Activated CD8-positive, alpha-beta T cell treated with anti-CD3 and anti-CD28 coated beads, Interleukin-2, amount 10 ng/mL, durations not matched to agents 7 days and 5 days (primary cell): ENCODE measurements at regions not wholly inside any gene's neighbourhood (a gene's known extent, or its start where the extent isn't known, plus 50 kb on each side); places are given as distances from the start of the nearest gene placed in this dataset.

Source experiments
- ATAC-seq: fragments of 150-1000 bp; cut with Tn5 transposase; one replicate; pipeline ENCODE4 v1.10.0; 2021; ENCODE audit warnings: moderate library complexity
- CTCF ChIA-PET: fragments of 350-600 bp; sonication (Branson Sonifier 250); formaldehyde crosslinking; loops from one replicate; lab custom pipeline; 2021; ENCODE audit warnings: antibody characterized with exemption; lab: Charles Lee
- POLR2A ChIA-PET: fragments of 350-600 bp; sonication (Branson Sonifier 250); formaldehyde crosslinking; loops from one replicate; lab custom pipeline; 2021; ENCODE audit warnings: antibody characterized with exemption; lab: Charles Lee
- DNase-seq: peaks from one replicate; pipeline ENCODE4 v3.0.0-alpha.2; 2020
- H3K27ac Mint-ChIP-seq: one replicate; pipeline ENCODE4 v1.8.0; 2021; ENCODE audit warnings: mild to moderate bottlenecking, mixed read lengths
- H3K27me3 Mint-ChIP-seq: one replicate; pipeline ENCODE4 v1.8.0; 2021; ENCODE audit warnings: low read depth, mixed read lengths
- H3K36me3 Mint-ChIP-seq: one replicate; pipeline ENCODE4 v1.8.0; 2021; ENCODE audit warnings: low read depth, mixed read lengths
- H3K4me1 Mint-ChIP-seq: one replicate; pipeline ENCODE4 v1.8.0; 2021; ENCODE audit warnings: low read depth, mixed read lengths
- H3K4me3 Mint-ChIP-seq: one replicate; pipeline ENCODE4 v1.8.0; 2021; ENCODE audit warnings: mild to moderate bottlenecking, mixed read lengths
- H3K9me3 Mint-ChIP-seq: one replicate; pipeline ENCODE4 v1.8.0; 2022; ENCODE audit warnings: mixed read lengths; ENCODE audit not compliant: insufficient read depth

DNA sequence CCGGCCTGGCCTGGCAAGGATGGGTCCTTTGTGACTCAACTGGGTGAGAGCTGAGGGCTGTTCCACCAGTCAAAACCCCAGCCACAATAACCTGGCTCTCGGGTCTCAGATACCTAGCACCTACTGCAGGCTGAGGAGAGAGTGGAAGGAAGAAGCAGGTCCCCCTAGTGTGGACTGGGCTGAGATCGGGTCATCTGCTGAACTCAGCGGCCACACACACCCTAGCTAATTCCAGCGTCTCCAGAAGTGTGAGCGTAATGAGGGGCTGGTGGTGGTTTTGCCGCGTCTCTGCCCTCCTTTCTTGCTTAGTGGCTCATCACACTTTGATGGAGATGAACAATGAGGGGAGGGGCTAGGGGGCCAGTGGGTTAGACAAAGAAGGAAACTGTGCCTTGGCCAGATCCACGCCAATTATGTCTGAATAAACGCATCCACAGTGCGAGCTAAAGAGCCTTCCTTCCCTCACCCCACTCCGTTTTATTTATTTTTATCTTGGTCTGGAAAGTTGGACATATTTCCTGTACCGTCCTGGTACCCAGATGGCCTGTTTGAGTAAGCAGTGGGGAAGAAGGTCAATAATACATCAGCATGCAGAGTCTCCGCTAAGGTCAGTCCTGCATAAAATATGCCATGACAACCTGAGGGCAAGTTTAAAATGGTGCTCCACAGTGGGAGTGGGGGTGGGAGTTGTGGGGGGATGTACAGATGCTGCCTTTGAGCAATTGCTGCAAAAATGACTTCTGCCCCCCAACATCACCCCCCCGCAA is 370.0 kb downstream of the WDR72 start:
- DNase-seq (no peak), ATAC-seq (no peak)
- no peaks in the 10 kb centered on the region for H3K27me3 Mint-ChIP-seq
- H3K4me1 Mint-ChIP-seq = no peaks in the 10 kb centered on the region
- POLR2A ChIA-PET = no interaction called here
- H3K36me3 Mint-ChIP-seq = no peaks in the 10 kb centered on the region
- H3K27ac Mint-ChIP-seq = no peak overlapping the region
- no peak overlapping the region for H3K4me3 Mint-ChIP-seq
- H3K9me3 Mint-ChIP-seq = no peaks in the 10 kb centered on the region
- CTCF ChIA-PET = no interaction called here

DNA sequence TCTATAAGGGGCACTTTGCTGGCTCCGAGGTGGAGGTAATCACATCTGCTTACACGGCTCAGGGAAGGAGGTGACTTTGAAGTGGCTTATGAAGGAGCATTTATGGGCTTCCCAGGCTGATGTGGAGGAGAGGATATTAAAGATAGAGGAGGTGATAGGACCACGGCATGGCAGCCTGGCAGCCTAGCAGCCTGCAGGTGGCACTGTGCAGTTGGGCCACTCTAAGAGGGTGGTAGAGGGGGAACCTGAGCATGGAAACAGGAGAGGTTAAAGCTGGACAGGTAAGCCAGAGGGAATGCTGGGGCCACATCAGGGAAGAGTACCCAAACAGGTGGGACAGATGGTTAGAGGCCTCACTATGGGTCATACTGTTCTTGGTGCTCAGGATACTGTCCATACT is 375.0 kb downstream of the WDR72 start:
- no peak overlapping the region for H3K27ac Mint-ChIP-seq
- no peak for ATAC-seq
- no peaks in the 10 kb centered on the region for H3K27me3 Mint-ChIP-seq
- no peaks in the 10 kb centered on the region for H3K9me3 Mint-ChIP-seq
- H3K36me3 Mint-ChIP-seq = no peaks in the 10 kb centered on the region
- no peaks in the 10 kb centered on the region for H3K4me1 Mint-ChIP-seq
- ChIA-PET CTCF (no interaction called here), POLR2A (no interaction called here)
- H3K4me3 Mint-ChIP-seq = no peak overlapping the region
- no peak for DNase-seq

DNA sequence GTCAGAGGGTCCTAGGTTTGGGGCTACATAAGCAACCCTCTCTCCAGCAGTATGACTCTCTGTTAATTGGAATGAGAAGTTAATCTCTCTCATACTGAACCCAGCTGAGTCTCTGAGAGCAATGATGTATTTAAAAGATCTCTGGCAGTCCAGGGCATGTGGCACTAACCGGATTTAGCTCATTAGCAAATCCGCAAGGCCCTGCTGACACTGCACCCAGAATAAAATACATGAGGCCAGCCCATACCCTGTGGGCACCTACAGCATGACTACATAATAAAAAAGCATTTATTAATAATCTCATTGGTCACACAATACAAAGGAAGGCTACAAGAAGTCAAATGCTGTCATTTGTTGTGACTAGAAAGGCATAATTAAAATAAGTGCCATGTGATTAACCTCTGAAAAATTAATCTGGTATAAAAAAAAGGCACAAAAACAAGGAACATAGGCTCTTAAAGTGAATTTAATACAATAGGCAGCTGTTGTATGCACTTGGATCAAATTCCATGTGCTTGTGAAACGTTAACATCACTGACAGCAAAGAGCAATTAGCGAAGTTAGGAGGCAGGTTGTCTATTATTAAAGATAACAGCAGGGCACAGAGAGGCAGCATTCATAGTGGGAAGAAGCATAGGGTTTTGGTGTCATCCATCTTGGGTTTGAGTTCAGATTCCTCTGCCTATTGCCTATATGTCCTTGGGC is 381.2 kb downstream of the WDR72 start:
- Mint-ChIP-seq H3K4me1 (no peaks in the 10 kb centered on the region), H3K9me3 (no peaks in the 10 kb centered on the region), H3K27me3 (no peaks in the 10 kb centered on the region), H3K27ac (no peak overlapping the region), H3K4me3 (no peak overlapping the region), H3K36me3 (no peaks in the 10 kb centered on the region)
- POLR2A ChIA-PET = no interaction called here
- ATAC-seq (no peak), DNase-seq (no peak)
- CTCF ChIA-PET = no interaction called here

DNA sequence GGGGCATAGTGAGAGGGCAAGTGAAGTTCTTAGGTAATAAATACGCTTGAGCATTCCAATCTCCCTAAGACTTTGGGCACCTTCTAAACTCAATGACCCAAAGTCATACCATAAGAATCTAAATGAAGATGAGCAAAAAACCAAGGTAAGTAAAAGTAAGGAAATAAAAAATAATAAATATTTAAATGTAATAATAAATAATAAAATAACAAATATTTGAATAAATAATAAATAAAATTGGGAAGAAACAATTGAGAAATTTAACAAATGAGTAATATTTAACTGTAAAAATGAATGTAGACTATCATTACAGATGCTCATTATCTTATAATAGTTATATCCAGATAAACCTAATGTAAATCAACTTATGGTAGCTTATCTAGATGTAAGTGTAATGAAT is 391.7 kb downstream of the WDR72 start:
- POLR2A ChIA-PET = no interaction called here
- Mint-ChIP-seq H3K4me3 (no peak overlapping the region), H3K9me3 (no peaks in the 10 kb centered on the region), H3K27me3 (no peaks in the 10 kb centered on the region), H3K27ac (no peak overlapping the region), H3K36me3 (no peaks in the 10 kb centered on the region), H3K4me1 (no peaks in the 10 kb centered on the region)
- DNase-seq (no peak), ATAC-seq (no peak)
- CTCF ChIA-PET = no interaction called here

DNA sequence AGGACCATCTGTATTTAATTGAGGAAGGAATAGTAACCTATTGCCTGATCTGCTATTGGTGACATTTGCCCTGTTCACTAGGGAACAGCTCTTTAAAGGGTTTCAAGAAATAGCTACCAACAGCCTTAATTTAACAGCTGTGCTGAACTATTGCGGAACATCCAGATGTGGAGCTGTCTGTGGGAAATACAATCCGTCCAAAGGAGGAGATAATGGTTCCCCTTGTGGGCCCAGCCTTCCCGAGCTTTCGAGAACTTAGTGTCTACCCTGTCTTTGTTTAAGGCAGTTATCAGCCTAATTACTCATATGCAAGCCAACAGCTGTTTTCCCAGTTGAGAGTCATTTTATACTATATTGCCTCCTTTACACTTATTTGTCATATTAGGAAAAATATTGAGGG is 398.6 kb downstream of the WDR72 start:
- Mint-ChIP-seq H3K27ac (no peak overlapping the region), H3K4me3 (no peak overlapping the region), H3K27me3 (no peaks in the 10 kb centered on the region), H3K36me3 (no peaks in the 10 kb centered on the region), H3K9me3 (no peaks in the 10 kb centered on the region), H3K4me1 (no peaks in the 10 kb centered on the region)
- ChIA-PET POLR2A (no interaction called here), CTCF (no interaction called here)
- DNase-seq (no peak), ATAC-seq (no peak)

DNA sequence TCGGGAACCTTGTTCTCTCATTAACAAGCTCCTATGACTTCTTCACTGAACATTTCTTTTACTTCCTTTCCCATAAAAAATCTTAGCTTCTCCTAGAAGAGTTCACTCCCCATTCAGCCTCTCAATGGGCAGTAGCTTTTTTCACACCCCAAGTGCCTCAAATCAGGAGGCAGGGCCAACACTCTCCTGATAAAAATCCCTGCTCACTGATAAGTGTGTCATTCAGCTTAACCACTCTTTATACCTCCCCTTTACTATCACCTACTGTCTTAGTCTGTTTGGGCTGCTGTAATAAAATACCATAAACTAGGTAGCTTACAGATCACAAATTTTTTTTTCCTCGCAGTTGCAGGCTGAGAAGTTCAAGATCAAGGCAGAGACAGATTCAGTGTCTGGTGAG is 400.4 kb downstream of the WDR72 start:
- DNase-seq (no peak), ATAC-seq (no peak)
- no peaks in the 10 kb centered on the region for H3K27me3 Mint-ChIP-seq
- no peaks in the 10 kb centered on the region for H3K9me3 Mint-ChIP-seq
- CTCF ChIA-PET = no interaction called here
- H3K4me3 Mint-ChIP-seq = no peak overlapping the region
- no peaks in the 10 kb centered on the region for H3K36me3 Mint-ChIP-seq
- POLR2A ChIA-PET = no interaction called here
- H3K4me1 Mint-ChIP-seq = no peaks in the 10 kb centered on the region
- no peak overlapping the region for H3K27ac Mint-ChIP-seq

DNA sequence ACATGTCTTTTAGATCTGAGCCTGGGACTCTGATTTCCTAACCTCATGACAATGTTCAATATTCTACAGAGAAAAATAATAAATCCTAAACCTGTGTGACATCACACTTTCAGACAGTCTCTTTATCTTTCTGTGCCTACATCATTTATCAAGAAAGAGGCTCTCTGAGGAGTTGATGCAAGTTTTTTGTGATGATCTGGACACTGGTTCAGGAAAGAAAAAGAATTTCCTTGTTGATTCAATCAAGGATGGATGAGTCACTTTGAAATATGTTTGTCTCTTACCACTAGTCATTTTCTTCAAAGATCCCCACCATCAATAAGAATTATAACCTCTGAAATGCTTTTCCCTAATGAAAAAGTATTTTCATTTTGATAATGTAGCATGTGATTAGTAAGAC is 404.6 kb downstream of the WDR72 start:
- ATAC-seq (no peak), DNase-seq (no peak)
- no peak overlapping the region for H3K4me3 Mint-ChIP-seq
- no peak overlapping the region for H3K27ac Mint-ChIP-seq
- ChIA-PET CTCF (no interaction called here), POLR2A (no interaction called here)
- no peaks in the 10 kb centered on the region for H3K4me1 Mint-ChIP-seq
- H3K27me3 Mint-ChIP-seq = no peaks in the 10 kb centered on the region
- no peaks in the 10 kb centered on the region for H3K9me3 Mint-ChIP-seq
- H3K36me3 Mint-ChIP-seq = no peaks in the 10 kb centered on the region

DNA sequence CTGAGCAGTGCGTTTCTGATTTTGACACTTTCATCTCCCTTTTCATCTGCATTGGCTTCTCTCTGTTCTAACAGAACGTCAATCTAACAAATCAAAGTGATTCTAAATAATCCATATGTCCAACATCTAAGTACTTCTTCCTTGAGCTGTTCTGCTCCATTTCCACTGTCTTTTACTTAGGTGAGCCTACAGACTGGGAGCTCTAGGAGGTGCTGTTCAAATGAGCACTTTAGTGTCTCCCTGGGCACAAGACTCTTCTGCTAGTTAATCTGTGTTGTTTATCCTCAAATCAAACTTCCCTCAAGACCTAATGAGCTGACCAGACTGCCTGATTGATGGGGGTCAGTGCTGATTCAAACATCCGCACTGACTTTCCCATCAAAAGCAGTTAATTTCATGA is 408.1 kb downstream of the WDR72 start:
- Mint-ChIP-seq H3K4me1 (no peaks in the 10 kb centered on the region), H3K36me3 (no peaks in the 10 kb centered on the region), H3K27ac (no peak overlapping the region), H3K4me3 (no peak overlapping the region), H3K27me3 (no peaks in the 10 kb centered on the region), H3K9me3 (no peaks in the 10 kb centered on the region)
- ATAC-seq = no peak
- CTCF ChIA-PET = no interaction called here
- no peak for DNase-seq
- POLR2A ChIA-PET = no interaction called here

DNA sequence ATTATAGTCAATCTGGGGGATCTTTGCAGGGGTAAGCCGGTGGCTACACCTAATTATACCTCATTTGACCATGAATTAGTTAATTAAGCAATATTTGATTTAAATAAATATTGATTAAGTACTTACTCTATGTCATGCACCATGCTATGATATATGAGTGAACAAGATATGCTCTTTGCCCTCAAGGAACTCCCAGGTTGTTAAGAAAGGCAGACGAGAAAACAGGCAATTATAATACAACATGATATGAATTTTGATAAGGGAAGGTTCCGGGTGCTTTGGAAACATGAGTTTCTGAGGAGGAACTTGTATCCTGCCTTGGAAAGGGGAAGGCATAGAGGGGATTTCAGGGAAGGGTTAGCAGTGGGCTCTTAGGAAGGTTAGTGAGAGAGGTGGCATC is 412.9 kb downstream of the WDR72 start:
- CTCF ChIA-PET = no interaction called here

DNA sequence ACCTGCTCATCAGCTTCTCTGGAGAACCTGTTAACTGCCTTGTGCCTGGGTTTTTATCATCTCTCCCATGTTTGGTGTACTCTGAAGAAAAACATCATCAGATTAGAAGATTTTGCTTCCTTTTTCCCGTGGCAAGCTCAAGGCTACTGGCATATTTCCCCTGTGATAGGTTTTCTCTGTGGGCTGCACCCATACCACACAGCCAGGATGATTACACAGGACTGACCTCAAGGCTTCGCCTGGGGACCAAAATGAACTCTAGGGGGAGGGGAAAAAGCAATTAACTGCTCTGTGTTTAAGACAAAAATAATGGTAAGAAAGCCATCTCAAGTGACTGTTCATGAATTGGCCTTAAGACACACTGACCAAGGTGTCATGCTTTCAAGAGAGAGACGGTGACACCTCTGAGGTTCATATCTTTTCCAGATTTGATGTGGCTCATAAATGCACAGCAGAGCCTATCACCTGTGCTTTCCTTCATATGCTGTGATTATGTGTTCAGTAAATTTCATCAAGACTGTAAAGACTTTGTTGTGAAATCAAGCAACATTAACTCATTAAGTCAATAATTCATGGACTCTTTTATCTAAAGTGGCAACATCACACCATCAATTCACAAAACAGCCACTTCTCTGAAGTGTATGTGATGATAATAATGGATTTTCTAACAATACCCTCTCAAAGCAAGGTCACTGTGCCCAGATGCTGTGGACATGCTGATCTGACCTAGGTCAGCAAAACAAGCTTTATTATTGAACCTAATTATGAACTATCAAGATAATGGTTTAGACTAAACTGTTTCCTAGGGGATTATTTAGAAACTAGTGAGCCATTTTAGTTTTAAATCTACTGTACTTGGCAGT is 427.9 kb downstream of the WDR72 start:
- no peaks in the 10 kb centered on the region for H3K27me3 Mint-ChIP-seq
- POLR2A ChIA-PET = no interaction called here
- H3K4me1 Mint-ChIP-seq = no peaks in the 10 kb centered on the region
- CTCF ChIA-PET = no interaction called here
- H3K27ac Mint-ChIP-seq = no peak overlapping the region
- DNase-seq = no peak
- H3K9me3 Mint-ChIP-seq = no peaks in the 10 kb centered on the region
- no peak overlapping the region for H3K4me3 Mint-ChIP-seq
- no peak for ATAC-seq
- no peaks in the 10 kb centered on the region for H3K36me3 Mint-ChIP-seq

More for the DNA sequence above, 412.9 kb downstream of the WDR72 start:
- POLR2A ChIA-PET = no interaction called here
- Mint-ChIP-seq H3K4me1 (no peaks in the 10 kb centered on the region), H3K4me3 (no peak overlapping the region), H3K27ac (no peak overlapping the region), H3K36me3 (no peaks in the 10 kb centered on the region), H3K27me3 (no peaks in the 10 kb centered on the region), H3K9me3 (no peaks in the 10 kb centered on the region)
- ATAC-seq (no peak), DNase-seq (no peak)

DNA sequence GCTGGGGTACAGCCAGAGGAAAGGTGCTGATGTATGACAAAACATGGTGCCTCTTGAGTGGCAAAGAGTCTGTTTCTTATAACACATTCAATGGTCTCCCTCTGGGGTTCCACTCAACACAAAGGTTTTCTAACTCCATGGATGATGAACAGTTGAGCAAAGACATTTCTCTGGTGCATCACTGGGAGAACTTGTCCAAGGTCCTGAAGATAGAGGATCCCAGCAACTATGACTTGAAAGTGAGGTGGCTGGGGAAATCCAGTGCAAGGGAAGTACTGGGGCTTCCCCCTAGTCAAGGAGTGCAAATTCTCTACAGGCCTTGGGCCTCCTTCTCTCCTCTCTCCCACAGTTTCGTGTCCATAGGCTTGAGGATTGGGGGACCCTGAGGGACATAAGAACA is 431.1 kb downstream of the WDR72 start:
- CTCF ChIA-PET = no interaction called here
- Mint-ChIP-seq H3K36me3 (no peaks in the 10 kb centered on the region), H3K27ac (no peak overlapping the region), H3K4me1 (no peaks in the 10 kb centered on the region), H3K9me3 (no peaks in the 10 kb centered on the region), H3K27me3 (no peaks in the 10 kb centered on the region), H3K4me3 (no peak overlapping the region)
- ATAC-seq = no peak
- POLR2A ChIA-PET = no interaction called here
- no peak for DNase-seq

DNA sequence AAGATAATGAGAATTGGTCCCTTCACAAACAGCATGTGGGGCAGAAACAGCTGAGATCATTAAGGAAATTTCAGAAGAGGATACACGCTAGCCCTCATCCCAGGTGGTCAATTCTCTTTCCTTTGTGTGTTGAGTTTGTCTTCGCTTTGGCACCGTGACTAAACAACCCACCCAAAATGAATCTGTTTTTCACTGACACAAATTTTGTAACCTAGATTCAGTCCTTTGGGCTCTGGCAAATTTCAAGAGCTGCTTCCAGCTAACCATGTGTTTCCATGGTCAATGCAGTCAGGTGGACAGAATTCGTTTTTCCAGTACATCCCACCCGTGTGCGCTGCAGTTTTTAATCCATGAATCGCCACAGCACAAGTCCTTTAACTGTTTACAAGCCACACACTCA is 435.4 kb downstream of the WDR72 start:
- no peaks in the 10 kb centered on the region for H3K27me3 Mint-ChIP-seq
- ATAC-seq (no peak), DNase-seq (no peak)
- H3K4me3 Mint-ChIP-seq = no peak overlapping the region
- no peaks in the 10 kb centered on the region for H3K4me1 Mint-ChIP-seq
- H3K27ac Mint-ChIP-seq = no peak overlapping the region
- H3K36me3 Mint-ChIP-seq = no peaks in the 10 kb centered on the region
- CTCF ChIA-PET = no interaction called here
- no peaks in the 10 kb centered on the region for H3K9me3 Mint-ChIP-seq
- POLR2A ChIA-PET = no interaction called here
